Aorta (tissue), 5 donors: ENCODE measurements at regions not wholly inside any gene's neighbourhood (a gene's known extent, or its start where the extent isn't known, plus 50 kb on each side); places are given as distances from the start of the nearest gene placed in this dataset.

Experiments used
- ATAC-seq: fragments of 200-7000 bp; cut with Tn5 transposase; one replicate; pipeline ENCODE4 v1.9.1; 2022; ENCODE audit warnings: moderate library complexity; ENCODE audit not compliant: low FRiP score
- DNase-seq, 2 donors: peaks; one replicate each; pipeline ENCODE4 v3.0.0-alpha.2; 2020
- H3K27ac ChIP-seq, 2 donors: one replicate each; pipeline ENCODE4 v1.5.1; 2013; ENCODE audit warnings: low read length in 2 of 2, mild to moderate bottlenecking in 2 of 2, moderate library complexity in 2 of 2, control low read depth in 1 of 2, inconsistent platforms in 1 of 2, low read depth in 1 of 2
- H3K27me3 ChIP-seq, 2 donors: one replicate each; pipeline ENCODE4 v1.6.1; 2013; ENCODE audit warnings: control low read depth in 1 of 2, low read length in 1 of 2, mild to moderate bottlenecking in 1 of 2, moderate library complexity in 1 of 2; ENCODE audit not compliant: insufficient read depth in 2 of 2, control insufficient read depth in 1 of 2
- H3K36me3 ChIP-seq, 2 donors: one replicate each; pipeline ENCODE4 v1.6.1; 2013; ENCODE audit warnings: control low read depth in 1 of 2, low read length in 1 of 2, mild to moderate bottlenecking in 1 of 2; ENCODE audit not compliant: insufficient read depth in 2 of 2, control insufficient read depth in 1 of 2
- H3K4me1 ChIP-seq, 2 donors: one replicate each; pipeline ENCODE4 v1.6.1; 2013; ENCODE audit warnings: low read length in 2 of 2, control low read depth in 1 of 2, mild to moderate bottlenecking in 1 of 2, moderate library complexity in 1 of 2; ENCODE audit not compliant: insufficient read depth in 2 of 2, control insufficient read depth in 1 of 2
- H3K4me3 ChIP-seq, 2 donors: one replicate each; pipeline ENCODE4 v1.5.1; 2013; ENCODE audit warnings: low read length in 2 of 2, control low read depth in 1 of 2, mild to moderate bottlenecking in 1 of 2
- H3K9me3 ChIP-seq: one replicate; pipeline ENCODE4 v1.6.1; 2013; ENCODE audit warnings: mild to moderate bottlenecking, low read length; ENCODE audit not compliant: control insufficient read depth
- WGBS, 2 donors: extraction: QIAGEN DNeasy Blood & Tissue Kit; methylation state at CpG; one replicate each; pipeline ENCODE4 v1.1.7; 2013; 5-methylcytosine and 5-hydroxymethylcytosine counted together
- intact Hi-C, 2 donors: fragments of 100-400 bp; cut with DNase I; formaldehyde crosslinking; loops; one replicate each; pipeline versions ENCODE4 v1.14.2 to v1.15.0; 2022
- donor health status: healthy with polysubstance abuse.
- donor health status: Bipolar disorder and iron deficiency.
- donor health status: DM: no; HTN: no; CAD: no.
- donor health status: DM: no; HTN: no; CAD: no.
- donor health status: DM: yes; HTN: yes; CAD: no.

GRCh38 chr5:24819841-24820240, 175.1 kb upstream of the CDH10 start:
- no peaks in the 10 kb centered on the region for H3K27me3 ChIP-seq
- H3K9me3 ChIP-seq = no peaks in the 10 kb centered on the region
- no peaks in the 10 kb centered on the region for H3K4me1 ChIP-seq
- no peak overlapping the region for H3K27ac ChIP-seq
- no peaks in the 10 kb centered on the region for H3K36me3 ChIP-seq
- intact Hi-C loops = no loop called here
- 44 to 49% methylated on average over 2 of the region's 2 CpGs for WGBS, 2 donors
- H3K4me3 ChIP-seq = no peak overlapping the region
- no peak for ATAC-seq
- no peak for DNase-seq

- Histone ChIP-seq H3K4me1 (no peaks in the 10 kb centered on the region), H3K9me3 (no peaks in the 10 kb centered on the region), H3K36me3 (no peaks in the 10 kb centered on the region), H3K27ac (no peak overlapping the region), H3K27me3 (no peaks in the 10 kb centered on the region), H3K4me3 (no peak overlapping the region)
- ATAC-seq = no peak
- intact Hi-C loops = no loop called here
- 65 to 69% methylated on average over 3 of the region's 3 CpGs for WGBS, 2 donors
- no peak for DNase-seq
Observed at GRCh38 chr5:24817966-24818365, 173.2 kb upstream of the CDH10 start.

GRCh38 chr5:24816206-24816605, 171.4 kb upstream of the CDH10 start:
- 35 to 38% methylated on average over 5 of the region's 5 CpGs for WGBS, 2 donors
- Histone ChIP-seq H3K27ac (no peak overlapping the region), H3K4me1 (no peaks in the 10 kb centered on the region), H3K36me3 (no peaks in the 10 kb centered on the region), H3K4me3 (no peak overlapping the region), H3K9me3 (no peaks in the 10 kb centered on the region), H3K27me3 (no peaks in the 10 kb centered on the region)
- DNase-seq (no peak), ATAC-seq (no peak)
- intact Hi-C loops = no loop called here

- H3K9me3 ChIP-seq = peaks cover 1% of the 10 kb centered on the region
- no peak for ATAC-seq
- intact Hi-C loops = no loop called here
- H3K4me1 ChIP-seq = no peaks in the 10 kb centered on the region
- peaks cover 0 to 1% of the 10 kb centered on the region in 2 donors for H3K27me3 ChIP-seq
- no peaks in the 10 kb centered on the region for H3K36me3 ChIP-seq
- no peak overlapping the region for H3K27ac ChIP-seq
- DNase-seq = no peak
- H3K4me3 ChIP-seq = no peak overlapping the region
Observed at GRCh38 chr5:24805230-24805629, 160.5 kb upstream of the CDH10 start.

- H3K4me3 ChIP-seq = no peak overlapping the region
- ATAC-seq (no peak), DNase-seq (no peak)
- intact Hi-C loops = no loop called here
- peaks cover 0 to 1% of the 10 kb centered on the region in 2 donors for H3K27me3 ChIP-seq
- H3K4me1 ChIP-seq = no peaks in the 10 kb centered on the region
- peaks cover 1% of the 10 kb centered on the region for H3K9me3 ChIP-seq
- 82 to 90% methylated on average over 3 of the region's 3 CpGs for WGBS, 2 donors
- H3K36me3 ChIP-seq = no peaks in the 10 kb centered on the region
- H3K27ac ChIP-seq = no peak overlapping the region
Observed at GRCh38 chr5:24804221-24804681, 159.5 kb upstream of the CDH10 start.

GRCh38 chr5:24791326-24791725, 146.5 kb upstream of the CDH10 start:
- DNase-seq (no peak), ATAC-seq (no peak)
- Histone ChIP-seq H3K9me3 (no peaks in the 10 kb centered on the region), H3K36me3 (no peaks in the 10 kb centered on the region), H3K27ac (no peak overlapping the region), H3K4me3 (no peak overlapping the region), H3K27me3 (no peaks in the 10 kb centered on the region), H3K4me1 (no peaks in the 10 kb centered on the region)
- 73 to 79% methylated on average over 4 of the region's 4 CpGs for WGBS, 2 donors
- intact Hi-C loops = no loop called here

GRCh38 chr5:24789611-24790351, 145.0 kb upstream of the CDH10 start:
- DNase-seq (no peak), ATAC-seq (no peak)
- Histone ChIP-seq H3K9me3 (no peaks in the 10 kb centered on the region), H3K27me3 (no peaks in the 10 kb centered on the region), H3K4me1 (no peaks in the 10 kb centered on the region), H3K36me3 (no peaks in the 10 kb centered on the region), H3K4me3 (no peak overlapping the region), H3K27ac (no peak overlapping the region)
- intact Hi-C loops = no loop called here
- 54 to 58% methylated on average over 4 of the region's 4 CpGs for whole genome bisulfite sequencing, 2 donors

GRCh38 chr5:24788829-24789514, 144.2 kb upstream of the CDH10 start:
- 36 to 59% methylated on average over 2 of the region's 2 CpGs for WGBS, 2 donors
- no peaks in the 10 kb centered on the region for H3K36me3 ChIP-seq
- DNase-seq (no peak), ATAC-seq (no peak)
- H3K4me3 ChIP-seq = no peak overlapping the region
- H3K4me1 ChIP-seq = no peaks in the 10 kb centered on the region
- H3K27ac ChIP-seq = no peak overlapping the region
- H3K27me3 ChIP-seq = no peaks in the 10 kb centered on the region
- no peaks in the 10 kb centered on the region for H3K9me3 ChIP-seq
- intact Hi-C loops = no loop called here

GRCh38 chr5:24786108-24786507, 141.3 kb upstream of the CDH10 start:
- no peak overlapping the region for H3K4me3 ChIP-seq
- H3K9me3 ChIP-seq = peaks cover 1% of the 10 kb centered on the region
- H3K27ac ChIP-seq = no peak overlapping the region
- no peak for DNase-seq
- ATAC-seq = no peak
- H3K36me3 ChIP-seq = no peaks in the 10 kb centered on the region
- H3K27me3 ChIP-seq = no peaks in the 10 kb centered on the region
- intact Hi-C loops = no loop called here
- H3K4me1 ChIP-seq = no peaks in the 10 kb centered on the region
- WGBS, 2 donors = 55 to 63% methylated on average over 4 of the region's 4 CpGs
